Chondrocyte (in vitro differentiated cells): ENCODE measurements at regions not wholly inside any gene's neighbourhood (a gene's known extent, or its start where the extent isn't known, plus 50 kb on each side); places are given as distances from the start of the nearest gene placed in this dataset.

ENCODE experiments used
- DNase-seq: peaks from one replicate; pipeline ENCODE4 v3.0.0; 2021; ENCODE audit warnings: mixed read lengths, low spot score
- H3K27ac Mint-ChIP-seq: one replicate; pipeline ENCODE4 v1.8.0; 2021; ENCODE audit warnings: mild to moderate bottlenecking, moderate library complexity, mixed read lengths; ENCODE audit not compliant: unreplicated experiment
- H3K27me3 Mint-ChIP-seq: 2 replicates; pipeline ENCODE4 v1.8.0; 2021; ENCODE audit warnings: low read depth, mixed read lengths
- H3K36me3 Mint-ChIP-seq: 2 replicates; pipeline ENCODE4 v1.8.0; 2021; ENCODE audit warnings: low read depth, mixed read lengths
- H3K4me1 Mint-ChIP-seq: 2 replicates; pipeline ENCODE4 v1.8.0; 2021; ENCODE audit warnings: low read depth, mild to moderate bottlenecking, mixed read lengths
- H3K4me3 Mint-ChIP-seq: one replicate; pipeline ENCODE4 v1.8.0; 2021; ENCODE audit warnings: mild to moderate bottlenecking, moderate library complexity, mixed read lengths; ENCODE audit not compliant: unreplicated experiment
- H3K9me3 Mint-ChIP-seq: 2 replicates; pipeline ENCODE4 v1.8.0; 2021; ENCODE audit warnings: low read depth, mixed read lengths
- TF ChIP-seq, protein P1 (sequence below): fragments of 200-600 bp; sonication (generic); IDR thresholded peaks from 2 replicates; pipeline ENCODE4 v1.5.0; 2021; ENCODE audit warnings: antibody characterized with exemption, mild to moderate bottlenecking, moderate library complexity

DNA sequence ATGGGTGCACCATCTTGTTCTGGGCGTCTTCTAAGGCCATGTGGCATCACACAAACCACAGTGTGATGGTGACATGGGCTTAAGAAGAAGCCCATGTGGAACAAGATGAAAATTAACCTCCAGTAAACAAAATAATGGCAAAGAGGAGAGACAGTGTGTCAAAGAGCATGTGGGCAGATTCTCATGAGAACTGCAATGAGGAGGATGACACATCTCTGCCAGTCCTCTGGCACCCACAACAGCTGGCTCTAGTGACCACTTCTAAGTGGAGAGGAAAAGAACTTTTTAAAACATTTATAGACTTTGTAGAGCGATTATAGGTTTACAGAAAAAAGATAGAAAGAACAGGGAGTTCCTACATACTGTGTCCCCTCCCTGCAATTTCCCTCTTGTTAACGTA is 401.4 kb downstream of the ATP23 start:
- Mint-ChIP-seq H3K4me1 (peaks cover 45% of the 10 kb centered on the region), H3K4me3 (no peak overlapping the region), H3K27me3 (no peaks in the 10 kb centered on the region), H3K27ac (peak overlapping the region; percentile 63), H3K9me3 (no peaks in the 10 kb centered on the region), H3K36me3 (no peaks in the 10 kb centered on the region)
- no peak for DNase-seq
- TF ChIP-seq, protein P1, sequence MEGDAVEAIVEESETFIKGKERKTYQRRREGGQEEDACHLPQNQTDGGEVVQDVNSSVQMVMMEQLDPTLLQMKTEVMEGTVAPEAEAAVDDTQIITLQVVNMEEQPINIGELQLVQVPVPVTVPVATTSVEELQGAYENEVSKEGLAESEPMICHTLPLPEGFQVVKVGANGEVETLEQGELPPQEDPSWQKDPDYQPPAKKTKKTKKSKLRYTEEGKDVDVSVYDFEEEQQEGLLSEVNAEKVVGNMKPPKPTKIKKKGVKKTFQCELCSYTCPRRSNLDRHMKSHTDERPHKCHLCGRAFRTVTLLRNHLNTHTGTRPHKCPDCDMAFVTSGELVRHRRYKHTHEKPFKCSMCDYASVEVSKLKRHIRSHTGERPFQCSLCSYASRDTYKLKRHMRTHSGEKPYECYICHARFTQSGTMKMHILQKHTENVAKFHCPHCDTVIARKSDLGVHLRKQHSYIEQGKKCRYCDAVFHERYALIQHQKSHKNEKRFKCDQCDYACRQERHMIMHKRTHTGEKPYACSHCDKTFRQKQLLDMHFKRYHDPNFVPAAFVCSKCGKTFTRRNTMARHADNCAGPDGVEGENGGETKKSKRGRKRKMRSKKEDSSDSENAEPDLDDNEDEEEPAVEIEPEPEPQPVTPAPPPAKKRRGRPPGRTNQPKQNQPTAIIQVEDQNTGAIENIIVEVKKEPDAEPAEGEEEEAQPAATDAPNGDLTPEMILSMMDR, result no peak

DNA sequence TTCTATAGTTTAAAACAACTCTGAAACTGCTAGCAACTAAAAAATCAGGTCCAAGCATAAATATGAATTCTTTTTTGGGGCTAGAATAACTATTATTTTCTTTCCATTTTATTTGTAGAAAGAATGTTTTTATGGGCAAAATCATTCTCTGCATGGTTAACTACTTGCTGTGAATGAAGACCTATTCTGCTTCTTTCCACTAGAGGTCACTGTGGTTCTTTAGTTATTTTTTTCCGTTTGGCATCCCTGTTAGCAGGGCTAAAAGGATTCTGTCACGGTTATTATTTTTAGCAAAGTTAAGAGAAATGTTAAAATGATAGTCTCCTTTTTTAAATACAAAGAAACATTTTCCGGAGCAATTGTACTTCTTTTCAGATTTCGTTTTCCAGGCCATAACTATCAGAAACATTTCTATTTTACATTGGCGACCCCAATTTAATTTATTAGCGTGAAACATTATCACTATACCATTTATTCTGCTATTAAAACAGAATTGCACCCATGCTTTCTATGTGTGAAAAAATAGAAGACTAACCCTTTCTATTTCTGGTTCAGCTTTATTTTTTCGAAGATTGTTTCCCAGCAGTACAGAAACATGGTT is 404.8 kb downstream of the ATP23 start:
- H3K4me1 Mint-ChIP-seq, result peaks cover 45% of the 10 kb centered on the region
- H3K27me3 Mint-ChIP-seq, result no peaks in the 10 kb centered on the region
- peaks cover 10% of the 10 kb centered on the region for H3K9me3 Mint-ChIP-seq
- peaks cover 5% of the 10 kb centered on the region for H3K36me3 Mint-ChIP-seq
- DNase-seq, result no peak
- no peak overlapping the region for H3K4me3 Mint-ChIP-seq
- peak overlapping the region; percentile 25 for H3K27ac Mint-ChIP-seq
- TF ChIP-seq, protein P1, result peak; percentile 95

DNA sequence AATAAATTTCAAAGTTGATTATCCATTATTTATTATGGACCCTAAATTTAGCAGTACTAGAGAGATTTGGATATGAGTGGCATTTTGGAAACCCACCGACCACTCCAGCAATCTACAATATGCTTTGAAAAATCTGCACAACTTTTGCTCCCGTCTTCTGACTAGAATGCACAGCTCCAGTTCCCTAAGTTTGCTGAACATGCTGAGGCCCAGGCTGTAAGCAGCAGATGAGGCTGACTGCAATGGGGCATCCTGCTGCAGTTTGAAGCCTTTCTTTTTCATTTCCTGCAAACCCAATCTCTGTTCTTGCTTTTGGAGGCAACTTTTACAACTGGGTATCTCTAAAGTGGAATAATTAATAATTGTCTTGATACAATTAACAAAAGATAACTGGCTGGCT is 405.8 kb downstream of the ATP23 start:
- peaks cover 10% of the 10 kb centered on the region for H3K9me3 Mint-ChIP-seq
- H3K27ac Mint-ChIP-seq, result peak overlapping the region; percentile 18

DNA sequence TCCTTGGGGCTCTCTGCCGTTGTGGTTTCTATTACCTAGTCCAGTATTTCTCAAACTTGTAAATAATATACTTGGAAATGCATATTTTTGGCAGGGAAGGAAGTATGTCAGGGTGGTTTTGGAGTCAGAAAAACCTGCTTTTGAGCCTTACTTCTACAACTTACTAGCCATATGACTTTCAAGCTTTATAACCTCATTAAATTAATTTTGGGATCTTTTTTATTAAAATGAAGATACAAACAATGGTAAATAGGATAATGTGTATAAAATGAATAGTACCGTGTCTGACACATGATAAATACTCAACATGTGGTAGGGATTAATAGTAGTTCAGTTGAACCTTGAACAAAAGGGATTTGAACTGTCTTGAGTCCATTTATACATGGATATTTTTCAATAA is 406.3 kb downstream of the ATP23 start:
- Mint-ChIP-seq H3K36me3 (peaks cover 5% of the 10 kb centered on the region), H3K9me3 (peaks cover 10% of the 10 kb centered on the region), H3K27ac (no peak overlapping the region), H3K4me1 (peaks cover 34% of the 10 kb centered on the region), H3K4me3 (no peak overlapping the region), H3K27me3 (no peaks in the 10 kb centered on the region)
- TF ChIP-seq, protein P1, result no peak
- DNase-seq, result no peak

More for the DNA sequence above, 405.8 kb downstream of the ATP23 start:
- TF ChIP-seq, protein P1, result no peak
- peaks cover 40% of the 10 kb centered on the region for H3K4me1 Mint-ChIP-seq
- no peak for DNase-seq
- H3K27me3 Mint-ChIP-seq, result no peaks in the 10 kb centered on the region
- peaks cover 5% of the 10 kb centered on the region for H3K36me3 Mint-ChIP-seq
- H3K4me3 Mint-ChIP-seq, result no peak overlapping the region

DNA sequence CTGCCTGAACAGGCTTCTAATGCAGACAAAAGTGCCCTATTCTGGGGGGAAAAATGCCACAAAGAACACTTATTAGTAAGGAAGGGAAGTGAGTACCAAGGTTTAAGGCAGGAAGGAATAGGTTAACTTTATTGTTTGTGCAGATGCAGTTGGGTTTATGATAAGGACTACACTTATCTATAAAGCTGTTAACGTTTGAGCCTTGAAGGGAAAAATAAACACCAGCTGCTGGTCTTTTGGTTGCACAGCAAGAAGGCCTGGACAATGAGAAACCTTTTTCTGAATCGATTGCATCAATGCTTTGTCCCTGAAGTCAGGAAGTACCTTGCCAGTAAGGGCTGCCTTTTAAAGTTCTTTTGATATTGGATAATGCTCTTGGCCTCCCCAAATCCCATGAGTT is 407.8 kb downstream of the ATP23 start:
- H3K9me3 Mint-ChIP-seq, result peaks cover 10% of the 10 kb centered on the region
- H3K36me3 Mint-ChIP-seq, result peaks cover 5% of the 10 kb centered on the region

More for the DNA sequence above, 407.8 kb downstream of the ATP23 start:
- TF ChIP-seq, protein P1, result no peak
- no peak overlapping the region for H3K27ac Mint-ChIP-seq
- no peak for DNase-seq
- H3K27me3 Mint-ChIP-seq, result no peaks in the 10 kb centered on the region
- peaks cover 22% of the 10 kb centered on the region for H3K4me1 Mint-ChIP-seq
- no peak overlapping the region for H3K4me3 Mint-ChIP-seq
